ENCODE measurements at regions not wholly inside any gene's neighbourhood (a gene's known extent, or its start where the extent isn't known, plus 50 kb on each side); places are given as distances from the start of the nearest gene placed in this dataset.
"Not testable (repeated sequence)": the region's sequence is repeated elsewhere in the genome, so short reads cannot be mapped to it uniquely, and the experiment has no call there.

DNA sequence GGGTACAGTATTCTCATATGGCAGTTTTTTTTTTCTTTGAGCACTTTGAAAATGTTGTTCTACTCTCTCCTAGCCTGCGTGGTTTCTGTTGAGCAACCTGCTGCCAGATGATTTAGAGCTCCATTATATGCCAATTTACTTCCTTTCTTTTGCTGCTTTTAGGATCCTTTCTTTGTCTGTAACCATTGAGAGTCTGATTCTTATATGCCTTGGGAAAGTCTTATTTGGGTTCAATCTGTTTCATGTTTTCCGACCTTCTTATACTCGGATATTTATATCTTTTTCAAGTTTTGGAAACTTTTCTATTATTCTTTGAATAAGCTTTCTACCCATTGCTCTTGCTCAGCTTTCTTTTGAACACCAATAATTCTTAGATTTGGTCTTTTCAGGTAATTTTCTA is 138.1 kb upstream of the RAG2 start:
- CTCF ChIA-PET, result interaction anchor here (0.9 to 18.8 kb wide), 7 partner anchors 8 to 172 kb away, joined by 3 to 504 read pairs (median 9); no protein-coding TSS in a partner anchor
- POLR2A ChIA-PET, result no interaction called here
- DNase-seq (ENCODE audit: extremely low spot score), result no peak
- no peak for TF ChIP-seq CTCF (IDR thresholded peaks at IDR 0.05; ENCODE audit: control extremely low read depth, extremely low read depth, low read depth, missing control alignments)

- CTCF ChIA-PET, result interaction anchor here (1.3 to 5.1 kb wide), 3 partner anchors 10 to 31 kb away, joined by 4 to 60 read pairs (median 6); no protein-coding TSS in a partner anchor
- POLR2A ChIA-PET; DNase-seq (ENCODE audit: extremely low spot score): not testable (repeated sequence)
Observed at GRCh38 chr11:36733721-36734120, 135.7 kb upstream of the RAG2 start.

- CTCF ChIA-PET, result interaction anchor here (1.0 to 5.1 kb wide), 9 partner anchors 8 to 166 kb away, joined by 3 to 60 read pairs (median 6); no protein-coding TSS in a partner anchor
- DNase-seq (ENCODE audit: extremely low spot score), result no peak
- no peak for TF ChIP-seq CTCF (IDR thresholded peaks at IDR 0.05; ENCODE audit: control extremely low read depth, extremely low read depth, low read depth, missing control alignments)
- POLR2A ChIA-PET, result no interaction called here
Observed at GRCh38 chr11:36730761-36731160, 132.7 kb upstream of the RAG2 start.

DNA sequence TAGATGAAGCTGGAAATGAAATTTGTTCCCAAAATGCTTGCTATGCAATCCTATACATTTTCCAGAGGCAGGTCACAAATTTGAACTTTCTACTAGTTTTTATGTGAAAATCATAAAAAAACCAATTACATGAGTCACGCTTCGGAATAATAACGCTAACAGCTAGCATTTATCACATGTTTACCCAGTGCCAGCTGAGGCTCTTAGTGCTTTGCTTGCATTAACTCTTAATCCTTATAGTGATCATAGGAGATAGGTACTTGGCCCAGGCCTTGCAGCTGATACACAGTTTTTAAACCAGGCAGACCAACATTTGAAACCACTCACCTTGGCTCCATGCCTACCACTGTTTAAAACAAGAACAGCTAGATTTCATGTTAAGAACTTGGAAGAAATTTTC is 131.8 kb upstream of the RAG2 start:
- no peak for DNase-seq (ENCODE audit: extremely low spot score)

DNA sequence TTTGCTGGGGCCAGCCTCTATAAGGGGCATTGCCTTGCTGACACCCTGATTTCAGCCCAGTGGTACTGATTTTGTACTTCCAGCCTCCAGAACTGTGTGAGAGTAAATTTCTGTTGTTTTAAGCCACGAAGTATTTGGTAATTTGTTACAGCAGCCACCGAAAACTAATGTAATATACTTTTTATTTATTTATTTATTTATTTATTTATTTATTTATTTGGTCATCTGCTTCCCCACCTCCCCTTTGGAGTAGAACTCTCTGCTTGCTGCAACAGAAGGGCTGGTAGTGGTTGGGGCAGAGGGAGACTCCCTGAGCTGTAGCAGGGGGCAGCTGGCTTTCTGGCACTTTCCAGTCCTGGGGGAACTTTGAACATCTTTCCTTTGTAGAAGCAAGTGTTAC is 128.4 kb upstream of the RAG2 start:
- CTCF ChIA-PET, result interaction anchor here (1.1 to 2.6 kb wide), 4 partner anchors 10 to 21 kb away, joined by 3 to 19 read pairs (median 6); no protein-coding TSS in a partner anchor
- POLR2A ChIA-PET, result no interaction called here
- no peak for TF ChIP-seq CTCF (IDR thresholded peaks at IDR 0.05; ENCODE audit: control extremely low read depth, extremely low read depth, low read depth, missing control alignments)
- DNase-seq (ENCODE audit: extremely low spot score), result no peak

More for the DNA sequence above, 131.8 kb upstream of the RAG2 start:
- POLR2A ChIA-PET, result no interaction called here
- no peak for TF ChIP-seq CTCF (IDR thresholded peaks at IDR 0.05; ENCODE audit: control extremely low read depth, extremely low read depth, low read depth, missing control alignments)
- CTCF ChIA-PET, result interaction anchor here (1.4 to 5.1 kb wide), 6 partner anchors 10 to 27 kb away, joined by 3 to 60 read pairs (median 16); no protein-coding TSS in a partner anchor

GRCh38 chr11:36724742-36725385 is 126.8 kb upstream of the RAG2 start:
- peak; percentile 22 for DNase-seq (ENCODE audit: extremely low spot score)
- CTCF ChIA-PET, result interaction anchor here (1.7 to 19.4 kb wide), 2 partner anchors 18 to 22 kb away, joined by 9 to 349 read pairs; no protein-coding TSS in a partner anchor
- POLR2A ChIA-PET, result no interaction called here
- no peak for TF ChIP-seq CTCF (IDR thresholded peaks at IDR 0.05; ENCODE audit: control extremely low read depth, extremely low read depth, low read depth, missing control alignments)

DNA sequence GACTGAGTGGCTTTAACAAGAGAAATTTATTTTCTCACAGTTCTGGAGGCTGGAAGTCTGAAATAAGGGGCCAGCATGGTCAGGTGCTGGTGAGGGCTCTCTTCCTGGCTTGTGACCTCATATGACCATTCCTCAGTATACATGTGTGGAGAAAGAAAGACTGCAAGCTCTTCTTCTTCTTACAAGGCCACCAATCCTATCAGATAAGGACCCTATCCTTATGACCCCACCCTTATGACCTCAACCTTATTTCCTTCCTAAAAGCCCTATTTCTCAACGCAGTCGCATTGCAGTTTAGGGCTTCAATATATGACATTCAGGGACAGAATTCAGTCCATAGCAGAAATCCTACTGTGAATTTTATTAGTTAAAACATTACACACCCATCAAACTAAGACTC is 124.4 kb upstream of the RAG2 start:
- DNase-seq (ENCODE audit: extremely low spot score), result no peak
- ChIA-PET POLR2A (no interaction called here), CTCF (interaction anchor here (1.0 to 19.4 kb wide), 2 partner anchors 9 to 21 kb away, joined by 3 to 349 read pairs; no protein-coding TSS in a partner anchor)
- TF ChIP-seq CTCF (IDR thresholded peaks at IDR 0.05; ENCODE audit: control extremely low read depth, extremely low read depth, low read depth, missing control alignments), result no peak

Measured in GM10248 (cell line).